Chondrocyte (in vitro differentiated cells): ENCODE measurements at regions not wholly inside any gene's neighbourhood (a gene's known extent, or its start where the extent isn't known, plus 50 kb on each side); places are given as distances from the start of the nearest gene placed in this dataset.
"Not testable (repeated sequence)": the region's sequence is repeated elsewhere in the genome, so short reads cannot be mapped to it uniquely, and the experiment has no call there.

ENCODE experiments used
- DNase-seq: peaks from one replicate; pipeline ENCODE4 v3.0.0; 2021; ENCODE audit warnings: mixed read lengths, low spot score
- H3K27ac Mint-ChIP-seq: one replicate; pipeline ENCODE4 v1.8.0; 2021; ENCODE audit warnings: mild to moderate bottlenecking, moderate library complexity, mixed read lengths; ENCODE audit not compliant: unreplicated experiment
- H3K27me3 Mint-ChIP-seq: 2 replicates; pipeline ENCODE4 v1.8.0; 2021; ENCODE audit warnings: low read depth, mixed read lengths
- H3K36me3 Mint-ChIP-seq: 2 replicates; pipeline ENCODE4 v1.8.0; 2021; ENCODE audit warnings: low read depth, mixed read lengths
- H3K4me1 Mint-ChIP-seq: 2 replicates; pipeline ENCODE4 v1.8.0; 2021; ENCODE audit warnings: low read depth, mild to moderate bottlenecking, mixed read lengths
- H3K4me3 Mint-ChIP-seq: one replicate; pipeline ENCODE4 v1.8.0; 2021; ENCODE audit warnings: mild to moderate bottlenecking, moderate library complexity, mixed read lengths; ENCODE audit not compliant: unreplicated experiment
- H3K9me3 Mint-ChIP-seq: 2 replicates; pipeline ENCODE4 v1.8.0; 2021; ENCODE audit warnings: low read depth, mixed read lengths
- TF ChIP-seq, protein P1 (sequence below): fragments of 200-600 bp; sonication (generic); IDR thresholded peaks from 2 replicates; pipeline ENCODE4 v1.5.0; 2021; ENCODE audit warnings: antibody characterized with exemption, mild to moderate bottlenecking, moderate library complexity

GRCh38 chr7:73244782-73245311 lies 63.8 kb downstream of the NSUN5 start:
- not testable (repeated sequence) for DNase-seq, H3K9me3 Mint-ChIP-seq, H3K27me3 Mint-ChIP-seq, H3K36me3 Mint-ChIP-seq, H3K4me3 Mint-ChIP-seq, H3K27ac Mint-ChIP-seq, H3K4me1 Mint-ChIP-seq

DNA sequence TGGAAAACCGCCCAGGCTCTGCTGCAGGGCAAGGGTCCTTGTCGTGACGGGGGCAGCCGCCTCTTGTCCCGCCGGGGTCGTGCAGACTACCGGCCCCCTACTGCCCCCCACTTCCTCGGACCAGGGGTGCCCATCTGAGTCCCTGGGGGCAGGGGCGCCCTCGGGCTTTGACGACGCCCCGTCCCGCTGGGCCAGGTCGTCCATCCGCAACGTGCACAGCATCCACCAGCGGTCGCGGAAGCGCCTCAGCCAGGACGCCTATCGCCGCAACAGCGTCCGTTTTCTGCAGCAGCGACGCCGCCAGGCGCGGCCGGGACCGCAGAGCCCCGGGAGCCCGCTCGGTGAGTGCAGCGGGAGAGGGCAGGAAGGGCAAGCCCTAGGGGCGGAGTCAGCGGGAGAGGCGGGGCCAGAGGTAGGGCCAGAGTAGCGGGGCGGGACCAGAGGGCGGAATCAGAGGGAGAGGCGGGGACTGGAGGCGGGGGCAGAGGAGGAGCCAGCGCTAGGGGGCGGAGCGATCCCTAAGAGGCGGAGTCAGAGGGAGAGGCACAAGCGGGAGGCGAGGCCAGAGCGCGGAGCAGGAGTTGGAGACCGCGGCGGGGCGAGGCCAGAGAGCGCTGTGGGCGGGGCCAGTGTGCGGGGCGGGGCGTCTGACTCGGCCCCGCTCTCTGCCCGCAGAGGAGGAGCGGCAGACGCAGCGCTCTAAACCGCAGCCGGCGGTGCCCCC lies 73.5 kb downstream of the NSUN5 start:
- not testable (repeated sequence) for H3K4me3 Mint-ChIP-seq, H3K36me3 Mint-ChIP-seq, H3K9me3 Mint-ChIP-seq

DNA sequence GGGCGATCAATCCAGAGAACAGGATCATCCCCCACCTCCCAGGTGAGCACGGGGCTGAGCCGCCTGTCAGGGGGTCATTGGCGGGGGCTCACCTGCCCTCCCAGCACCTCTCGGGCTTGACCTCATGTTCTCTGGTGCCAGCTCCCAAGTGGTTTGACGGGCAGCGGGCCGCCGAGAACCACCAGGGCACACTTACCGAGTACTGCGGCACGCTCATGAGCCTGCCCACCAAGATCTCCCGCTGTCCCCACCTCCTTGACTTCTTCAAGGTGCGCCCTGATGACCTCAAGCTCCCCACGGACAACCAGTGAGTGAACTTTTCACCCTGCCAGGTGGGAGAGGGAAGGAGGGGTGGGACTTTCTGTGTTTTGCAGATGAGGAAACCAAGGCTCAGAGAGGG lies 82.9 kb downstream of the NSUN5 start:
- not testable (repeated sequence) for H3K27me3 Mint-ChIP-seq, H3K4me1 Mint-ChIP-seq, H3K27ac Mint-ChIP-seq, H3K36me3 Mint-ChIP-seq, H3K9me3 Mint-ChIP-seq, H3K4me3 Mint-ChIP-seq
- peak; percentile 86 for DNase-seq

More for the DNA sequence above, 73.5 kb downstream of the NSUN5 start:
- TF ChIP-seq, protein P1, sequence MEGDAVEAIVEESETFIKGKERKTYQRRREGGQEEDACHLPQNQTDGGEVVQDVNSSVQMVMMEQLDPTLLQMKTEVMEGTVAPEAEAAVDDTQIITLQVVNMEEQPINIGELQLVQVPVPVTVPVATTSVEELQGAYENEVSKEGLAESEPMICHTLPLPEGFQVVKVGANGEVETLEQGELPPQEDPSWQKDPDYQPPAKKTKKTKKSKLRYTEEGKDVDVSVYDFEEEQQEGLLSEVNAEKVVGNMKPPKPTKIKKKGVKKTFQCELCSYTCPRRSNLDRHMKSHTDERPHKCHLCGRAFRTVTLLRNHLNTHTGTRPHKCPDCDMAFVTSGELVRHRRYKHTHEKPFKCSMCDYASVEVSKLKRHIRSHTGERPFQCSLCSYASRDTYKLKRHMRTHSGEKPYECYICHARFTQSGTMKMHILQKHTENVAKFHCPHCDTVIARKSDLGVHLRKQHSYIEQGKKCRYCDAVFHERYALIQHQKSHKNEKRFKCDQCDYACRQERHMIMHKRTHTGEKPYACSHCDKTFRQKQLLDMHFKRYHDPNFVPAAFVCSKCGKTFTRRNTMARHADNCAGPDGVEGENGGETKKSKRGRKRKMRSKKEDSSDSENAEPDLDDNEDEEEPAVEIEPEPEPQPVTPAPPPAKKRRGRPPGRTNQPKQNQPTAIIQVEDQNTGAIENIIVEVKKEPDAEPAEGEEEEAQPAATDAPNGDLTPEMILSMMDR = peak; percentile 19
- H3K27ac Mint-ChIP-seq, H3K27me3 Mint-ChIP-seq, DNase-seq, H3K4me1 Mint-ChIP-seq: not testable (repeated sequence)

DNA sequence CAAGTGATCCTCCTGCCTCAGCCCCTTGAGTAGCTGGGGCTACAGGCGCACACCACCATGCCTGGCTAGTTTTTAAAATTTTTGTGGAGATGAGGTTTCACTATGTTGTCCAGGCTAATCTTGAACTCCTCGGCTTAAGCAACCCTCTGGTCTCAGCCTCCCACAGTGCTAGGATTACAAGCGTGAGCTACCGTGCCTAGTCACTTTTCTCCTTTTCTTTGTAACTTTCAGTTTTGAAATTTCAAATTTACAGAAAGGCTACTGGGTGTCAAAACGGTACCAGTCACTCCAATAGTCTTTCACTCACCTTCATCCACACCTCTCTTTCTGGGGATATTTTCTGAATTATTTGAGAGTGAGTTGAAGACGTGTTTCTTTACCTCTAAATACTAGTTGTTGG lies 86.9 kb downstream of the NSUN5 start:
- H3K36me3 Mint-ChIP-seq, H3K27me3 Mint-ChIP-seq, H3K4me1 Mint-ChIP-seq, DNase-seq, H3K9me3 Mint-ChIP-seq, H3K27ac Mint-ChIP-seq, H3K4me3 Mint-ChIP-seq: not testable (repeated sequence)

DNA sequence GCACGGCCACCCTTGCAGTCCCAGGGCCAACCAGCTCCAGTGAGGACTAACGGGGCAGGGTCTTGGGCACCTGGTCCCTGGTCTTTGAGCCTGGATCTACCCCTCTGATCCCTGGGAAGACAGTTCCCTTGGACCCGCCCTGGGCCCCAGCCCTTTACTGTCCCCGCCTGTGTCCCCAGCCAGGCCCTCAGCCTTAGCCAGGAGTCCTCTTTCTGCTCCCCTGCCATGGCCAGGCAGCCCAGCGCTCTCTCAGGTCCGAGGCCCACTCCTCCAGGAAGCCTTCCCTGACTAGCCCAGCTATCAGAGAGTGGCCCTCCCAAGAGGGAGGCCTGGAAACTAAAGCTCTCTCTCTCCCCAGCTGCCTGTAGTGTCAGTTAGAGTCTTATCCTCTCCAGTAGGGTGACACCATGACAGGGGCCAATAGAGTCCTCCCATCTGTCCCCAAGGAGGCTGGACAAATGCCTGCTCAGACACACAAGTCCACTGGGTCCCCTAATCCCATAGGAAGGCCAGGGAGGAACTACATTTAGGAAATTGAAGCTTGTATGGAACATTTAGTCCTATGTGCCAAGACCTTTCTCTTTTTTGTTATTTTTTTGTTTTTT lies 87.8 kb downstream of the NSUN5 start:
- DNase-seq, H3K4me1 Mint-ChIP-seq, H3K36me3 Mint-ChIP-seq, H3K9me3 Mint-ChIP-seq, H3K27me3 Mint-ChIP-seq, H3K27ac Mint-ChIP-seq, H3K4me3 Mint-ChIP-seq: not testable (repeated sequence)

GRCh38 chr7:73220357-73220756 lies 88.3 kb downstream of the NSUN5 start:
- H3K4me1 Mint-ChIP-seq, H3K4me3 Mint-ChIP-seq, H3K9me3 Mint-ChIP-seq, H3K36me3 Mint-ChIP-seq, DNase-seq, H3K27ac Mint-ChIP-seq, H3K27me3 Mint-ChIP-seq: not testable (repeated sequence)

DNA sequence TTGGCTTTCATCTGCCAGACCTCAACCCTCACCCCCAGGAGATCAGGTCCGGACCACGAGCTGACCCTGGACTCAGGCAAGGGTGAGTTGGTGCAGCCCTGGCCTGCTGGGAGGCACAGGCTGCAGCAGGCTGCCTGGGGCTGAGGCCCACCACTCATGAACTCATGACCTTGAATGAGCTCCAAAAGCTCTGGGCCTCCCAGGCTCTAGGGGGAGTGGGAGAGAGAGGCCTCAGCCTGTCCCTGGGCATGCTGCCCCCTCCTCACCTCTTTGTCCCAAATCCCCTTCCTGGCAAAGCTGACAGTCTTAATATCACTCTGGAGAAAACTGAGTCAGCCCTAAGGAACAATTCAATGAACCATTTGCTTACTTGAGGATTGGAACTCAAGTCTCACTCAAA lies 89.8 kb downstream of the NSUN5 start:
- DNase-seq, H3K27me3 Mint-ChIP-seq, H3K9me3 Mint-ChIP-seq, H3K4me3 Mint-ChIP-seq, H3K36me3 Mint-ChIP-seq, H3K4me1 Mint-ChIP-seq, H3K27ac Mint-ChIP-seq: not testable (repeated sequence)

DNA sequence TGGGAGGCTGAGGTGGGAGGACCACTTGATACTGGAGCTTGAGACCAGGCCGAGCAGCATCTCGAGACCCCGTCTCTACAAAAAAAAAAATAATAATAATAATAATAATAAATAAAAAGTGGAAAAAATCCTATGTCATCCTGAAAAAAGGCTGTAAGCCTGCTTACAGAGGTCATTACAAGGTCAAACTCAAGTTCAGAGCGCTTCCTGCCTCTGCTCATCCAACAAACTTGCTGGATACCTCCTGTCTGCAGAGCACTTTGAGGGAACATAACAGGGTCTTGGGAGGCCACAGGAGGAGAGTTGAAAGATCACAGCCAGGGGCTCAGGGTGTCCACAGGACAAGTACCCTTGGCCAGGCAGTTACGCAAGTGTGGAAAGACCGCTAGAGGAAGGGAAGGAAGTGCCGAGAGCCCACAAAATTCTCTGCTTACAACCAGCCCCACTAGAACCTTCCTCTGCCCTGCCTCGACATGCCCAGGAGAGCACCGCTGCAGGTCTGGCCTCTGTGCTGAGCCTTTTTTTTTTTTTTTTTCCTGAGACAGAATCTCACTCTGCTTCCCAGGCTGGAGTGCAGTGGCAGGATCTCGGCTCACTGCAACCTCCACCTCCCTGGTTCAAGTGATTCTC lies 92.5 kb downstream of the NSUN5 start:
- H3K4me1 Mint-ChIP-seq, H3K9me3 Mint-ChIP-seq, DNase-seq, H3K27me3 Mint-ChIP-seq, H3K4me3 Mint-ChIP-seq, H3K36me3 Mint-ChIP-seq, H3K27ac Mint-ChIP-seq: not testable (repeated sequence)

DNA sequence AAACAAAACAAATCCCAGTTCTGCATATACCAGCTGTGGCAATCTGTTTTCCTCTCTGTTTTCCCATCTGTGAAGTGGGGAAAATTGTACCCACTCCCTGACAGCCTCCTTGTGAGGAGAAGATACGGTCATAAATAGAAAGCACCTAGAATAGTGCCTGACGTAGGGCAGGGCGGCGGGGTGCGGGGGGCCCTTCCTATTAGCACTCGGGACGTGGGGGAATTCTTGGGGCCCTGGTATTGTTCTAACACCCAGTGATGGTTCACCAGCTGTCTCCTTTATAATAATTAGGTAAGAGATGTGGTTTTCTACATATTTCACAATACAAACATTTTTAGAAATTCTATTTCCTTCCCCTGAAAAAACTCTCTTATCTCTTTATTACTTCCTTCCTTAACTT lies 93.4 kb downstream of the NSUN5 start:
- DNase-seq, H3K9me3 Mint-ChIP-seq, H3K36me3 Mint-ChIP-seq, H3K27me3 Mint-ChIP-seq, H3K27ac Mint-ChIP-seq, H3K4me1 Mint-ChIP-seq, H3K4me3 Mint-ChIP-seq: not testable (repeated sequence)

DNA sequence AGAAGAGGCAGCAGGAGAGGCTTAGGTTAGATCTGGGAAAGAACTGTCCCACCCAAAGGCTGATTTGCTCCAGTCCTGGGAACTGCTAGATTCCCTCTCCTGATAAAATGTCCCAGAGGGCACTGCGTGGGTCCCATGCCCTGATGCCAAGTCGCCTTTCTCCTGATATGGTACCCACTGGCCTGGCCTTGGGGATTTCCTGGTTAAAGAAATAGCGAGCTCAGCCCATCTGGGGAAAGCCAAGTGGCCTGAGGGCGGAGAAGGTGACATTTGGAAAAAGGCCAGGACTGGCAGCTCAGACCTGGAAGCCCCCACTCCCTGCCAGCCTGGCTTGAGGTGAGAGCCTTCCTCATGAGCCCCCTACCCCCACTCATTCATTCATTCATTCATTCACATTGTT lies 94.2 kb downstream of the NSUN5 start:
- H3K27me3 Mint-ChIP-seq, H3K4me3 Mint-ChIP-seq, H3K36me3 Mint-ChIP-seq, H3K4me1 Mint-ChIP-seq, H3K9me3 Mint-ChIP-seq, H3K27ac Mint-ChIP-seq, DNase-seq: not testable (repeated sequence)

DNA sequence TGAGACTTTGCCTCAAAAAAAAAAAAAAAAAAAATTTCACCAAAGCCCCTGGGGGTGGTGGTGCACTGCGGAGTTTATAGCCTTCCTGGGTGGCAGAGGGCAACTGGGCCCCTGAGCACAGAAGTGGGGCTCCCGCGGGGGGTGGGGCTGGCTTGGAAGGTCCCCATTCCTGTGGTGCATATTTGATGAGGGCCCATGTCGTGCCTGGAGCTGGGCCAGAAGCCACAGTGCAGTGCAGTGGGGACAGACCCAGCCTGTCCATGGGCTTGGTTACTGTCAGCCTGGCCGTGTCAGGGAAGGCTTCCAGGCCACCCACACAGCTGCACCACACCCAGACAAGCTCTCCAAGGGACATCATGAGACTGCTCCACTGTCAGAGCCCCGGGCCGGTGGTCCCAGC lies 95.5 kb downstream of the NSUN5 start:
- H3K9me3 Mint-ChIP-seq, DNase-seq, H3K4me1 Mint-ChIP-seq, H3K4me3 Mint-ChIP-seq, H3K27me3 Mint-ChIP-seq, H3K27ac Mint-ChIP-seq, H3K36me3 Mint-ChIP-seq: not testable (repeated sequence)

DNA sequence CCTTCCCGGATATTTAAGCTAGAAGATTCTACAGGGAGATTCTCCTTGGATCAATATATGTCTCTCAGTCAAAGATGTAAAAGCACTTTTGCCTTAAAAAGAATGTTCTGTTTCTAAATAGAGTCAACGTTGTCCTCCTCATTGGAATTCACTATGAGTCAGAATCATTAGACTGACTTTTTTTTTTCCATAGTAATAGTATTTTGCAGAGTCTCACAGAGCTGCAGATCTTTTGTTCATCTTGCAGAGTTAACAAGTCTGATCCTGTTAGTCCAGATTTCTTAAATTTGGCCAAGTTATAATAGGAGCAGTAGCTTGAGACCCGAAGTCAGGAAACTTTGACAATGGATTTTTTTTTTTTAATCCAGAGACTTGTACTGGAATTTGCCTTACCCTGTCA lies 103.0 kb downstream of the NSUN5 start:
- H3K9me3 Mint-ChIP-seq, DNase-seq, H3K36me3 Mint-ChIP-seq: not testable (repeated sequence)

More for the DNA sequence above, 103.0 kb downstream of the NSUN5 start:
- H3K27me3 Mint-ChIP-seq, H3K27ac Mint-ChIP-seq, H3K4me1 Mint-ChIP-seq, H3K4me3 Mint-ChIP-seq: not testable (repeated sequence)
